GM19023 (cell line): ENCODE measurements at regions not wholly inside any gene's neighbourhood (a gene's known extent, or its start where the extent isn't known, plus 50 kb on each side); places are given as distances from the start of the nearest gene placed in this dataset.

Experiments
- ATAC-seq: cut with Tn5 transposase; IDR thresholded peaks from one replicate; pipeline ENCODE4 v1.9.1; 2021; ENCODE audit warnings: mild to moderate bottlenecking, moderate library complexity; ENCODE audit not compliant: unreplicated experiment

DNA sequence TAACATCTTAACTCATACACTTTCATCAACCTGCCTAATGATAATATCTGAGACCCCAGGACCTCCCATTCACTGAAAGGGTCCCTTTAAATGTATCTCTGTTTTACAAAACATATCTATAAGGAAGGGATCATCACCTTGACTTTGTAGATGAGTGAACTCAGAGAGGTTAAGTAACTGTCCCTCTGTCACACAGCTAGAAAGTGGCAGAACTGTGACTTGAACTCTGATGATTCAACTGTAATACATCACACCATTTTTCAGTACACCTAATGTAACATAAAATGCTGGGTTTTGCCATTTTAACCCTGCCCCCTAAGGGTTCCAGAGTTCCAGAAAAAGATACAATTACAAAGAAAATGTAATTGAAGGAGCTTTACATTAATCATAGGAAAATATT lies 234.6 kb downstream of the ZEB2 start:
- ATAC-seq: no peak

GRCh38 chr2:144281476-144281875 lies 238.4 kb downstream of the ZEB2 start:
- ATAC-seq: no peak

GRCh38 chr2:144280009-144280408 lies 239.9 kb downstream of the ZEB2 start:
- ATAC-seq: no peak

- no peak for ATAC-seq
Measured at GRCh38 chr2:144279165-144279564, 240.8 kb downstream of the ZEB2 start.

DNA sequence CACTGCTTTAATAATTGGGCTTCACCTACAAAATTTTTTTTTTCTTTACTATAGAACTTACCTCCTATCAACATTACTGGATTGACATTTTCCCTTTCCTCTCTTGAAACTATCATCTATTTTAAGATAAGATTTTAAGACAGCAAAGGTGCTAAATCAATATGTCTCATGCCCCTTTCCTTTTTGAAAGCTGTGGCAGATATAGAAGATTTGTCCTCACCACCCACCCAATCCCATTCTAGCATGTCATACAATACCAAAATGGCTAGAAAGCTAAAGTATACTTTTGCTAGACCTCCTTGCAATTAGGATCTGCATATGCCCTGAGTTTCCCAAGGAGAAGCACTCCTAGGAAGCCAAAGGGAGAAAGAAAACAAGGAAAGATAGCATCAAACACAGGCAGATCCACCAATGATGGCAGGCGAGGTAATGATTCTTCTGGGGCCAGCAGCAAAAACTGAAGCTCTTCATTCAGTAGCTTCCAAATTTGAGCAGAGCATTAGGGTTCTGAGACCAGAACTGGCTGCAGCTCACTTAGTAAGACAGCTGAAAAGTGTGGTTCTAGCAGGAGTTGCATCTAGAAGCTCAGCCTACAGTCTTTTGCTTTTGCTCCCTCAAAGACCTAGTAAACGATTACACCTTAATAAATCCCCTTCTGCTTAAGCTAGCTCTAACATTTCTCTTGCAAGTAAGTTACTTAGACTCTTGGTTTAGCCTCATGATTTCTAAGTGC lies 242.1 kb downstream of the ZEB2 start:
- ATAC-seq: no peak

DNA sequence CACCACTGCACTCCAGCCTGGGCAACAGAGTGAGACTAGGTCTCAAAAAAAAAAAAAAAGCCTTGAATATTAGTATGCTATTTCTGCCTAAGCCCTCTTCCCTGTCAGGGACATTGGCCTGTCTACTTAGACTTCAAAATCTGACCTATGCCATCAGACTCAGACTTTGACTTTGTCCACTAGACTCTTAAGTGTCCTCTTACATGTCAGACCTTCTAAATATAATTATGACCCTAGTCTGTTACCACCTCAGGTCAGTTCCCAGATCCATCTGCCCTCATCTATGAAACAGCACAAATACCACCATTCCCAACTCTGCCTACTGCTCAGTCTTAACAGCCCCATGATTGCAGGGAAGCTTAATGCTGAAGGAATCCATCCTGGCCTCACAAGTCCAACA lies 244.6 kb downstream of the ZEB2 start:
- no peak for ATAC-seq

GRCh38 chr2:144274131-144274530 lies 245.8 kb downstream of the ZEB2 start:
- no peak for ATAC-seq

GRCh38 chr2:144270951-144271350 lies 249.0 kb downstream of the ZEB2 start:
- ATAC-seq: no peak

DNA sequence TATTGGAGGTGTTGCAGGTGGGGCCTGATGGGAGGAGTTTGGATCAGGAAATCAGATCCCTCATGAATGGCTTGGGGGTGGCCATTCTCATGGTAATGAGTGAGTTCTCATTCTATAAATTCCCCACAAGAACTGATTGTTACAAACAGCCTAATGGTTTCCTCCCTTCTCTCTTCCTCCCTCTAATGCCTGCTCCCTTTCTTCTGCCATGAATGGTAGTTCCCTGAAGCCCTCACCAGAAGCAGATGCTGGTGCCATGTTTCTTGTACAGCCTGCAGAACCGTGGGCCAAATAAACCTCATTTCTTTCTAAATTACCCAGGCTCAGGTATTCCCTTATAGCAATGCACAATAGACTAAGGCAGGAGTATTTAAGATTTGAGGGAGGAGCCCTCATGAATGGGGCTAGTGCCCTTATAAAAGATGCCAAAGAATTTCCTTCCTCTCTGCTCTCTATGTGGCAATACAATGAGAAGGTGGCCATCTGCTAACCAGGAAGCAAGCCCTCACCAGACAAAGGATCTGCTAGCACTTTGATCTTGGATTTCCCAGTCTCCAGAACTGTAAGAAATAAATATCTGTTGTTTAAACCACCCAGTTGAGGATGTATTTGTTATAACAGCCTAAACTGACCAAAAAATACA lies 251.8 kb downstream of the ZEB2 start:
- ATAC-seq: no peak

- ATAC-seq: peak; percentile 88
Measured at GRCh38 chr2:144267239-144267638, 252.7 kb downstream of the ZEB2 start.

DNA sequence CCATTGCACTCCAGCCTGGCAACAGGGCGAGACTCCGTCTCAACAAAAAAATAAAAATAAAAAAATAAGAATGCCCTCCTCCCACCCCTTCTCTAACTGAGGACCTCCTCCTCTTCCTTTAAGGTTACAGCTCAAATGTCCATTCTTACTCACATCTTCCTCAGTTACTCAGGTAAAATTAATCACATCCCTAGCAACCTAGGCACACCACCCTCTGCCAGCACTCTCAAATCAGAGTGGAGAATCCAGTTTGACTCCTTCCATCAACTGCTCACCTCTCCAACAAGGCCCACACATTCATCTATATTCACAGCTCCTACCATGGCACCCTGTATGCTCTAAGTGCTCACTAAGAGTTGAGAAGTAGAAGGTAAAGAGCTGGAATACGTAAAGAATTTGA lies 254.3 kb downstream of the ZEB2 start:
- no peak for ATAC-seq

DNA sequence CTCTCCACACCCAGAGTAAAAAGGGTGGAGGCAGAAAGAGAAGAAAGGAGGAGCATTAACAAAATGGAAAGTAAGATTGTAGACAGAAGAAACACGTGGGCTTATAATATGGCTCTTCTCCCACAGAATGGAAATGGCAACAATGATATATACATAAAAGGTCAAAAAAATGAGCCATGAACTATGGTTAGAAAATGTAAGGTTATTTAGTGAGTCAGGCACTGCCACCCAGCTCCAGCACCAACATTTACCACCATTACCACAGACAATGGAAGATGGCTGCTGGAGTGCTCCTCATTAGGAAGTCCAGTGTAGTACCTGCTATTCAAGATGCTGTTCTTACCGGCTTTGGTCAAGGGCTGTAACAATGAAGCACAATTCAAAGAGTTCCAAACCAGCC lies 258.0 kb downstream of the ZEB2 start:
- ATAC-seq: no peak

GRCh38 chr2:144261336-144261735 lies 258.6 kb downstream of the ZEB2 start:
- ATAC-seq: no peak

DNA sequence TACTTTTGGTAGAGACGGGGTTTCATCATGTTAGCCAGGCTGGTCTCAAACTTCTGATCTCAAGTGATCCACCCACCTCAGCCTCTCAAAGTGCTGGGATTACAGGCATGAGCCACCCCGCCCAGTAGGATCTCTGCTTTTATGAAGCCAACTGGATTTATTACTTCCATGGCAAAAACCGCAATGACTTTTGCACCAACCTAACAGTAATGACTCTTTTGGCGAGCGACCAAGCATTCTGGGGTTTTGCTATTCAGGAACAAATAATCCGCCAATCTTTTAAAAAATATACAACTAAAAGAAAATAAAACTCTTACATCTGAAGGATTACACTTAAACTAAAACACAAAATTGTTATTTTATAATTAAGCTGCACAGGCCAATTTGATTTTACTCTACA lies 260.6 kb downstream of the ZEB2 start:
- ATAC-seq: no peak

- no peak for ATAC-seq
Measured at GRCh38 chr2:144258154-144258553, 261.8 kb downstream of the ZEB2 start.

GRCh38 chr2:144256996-144257707 lies 262.8 kb downstream of the ZEB2 start:
- no peak for ATAC-seq

DNA sequence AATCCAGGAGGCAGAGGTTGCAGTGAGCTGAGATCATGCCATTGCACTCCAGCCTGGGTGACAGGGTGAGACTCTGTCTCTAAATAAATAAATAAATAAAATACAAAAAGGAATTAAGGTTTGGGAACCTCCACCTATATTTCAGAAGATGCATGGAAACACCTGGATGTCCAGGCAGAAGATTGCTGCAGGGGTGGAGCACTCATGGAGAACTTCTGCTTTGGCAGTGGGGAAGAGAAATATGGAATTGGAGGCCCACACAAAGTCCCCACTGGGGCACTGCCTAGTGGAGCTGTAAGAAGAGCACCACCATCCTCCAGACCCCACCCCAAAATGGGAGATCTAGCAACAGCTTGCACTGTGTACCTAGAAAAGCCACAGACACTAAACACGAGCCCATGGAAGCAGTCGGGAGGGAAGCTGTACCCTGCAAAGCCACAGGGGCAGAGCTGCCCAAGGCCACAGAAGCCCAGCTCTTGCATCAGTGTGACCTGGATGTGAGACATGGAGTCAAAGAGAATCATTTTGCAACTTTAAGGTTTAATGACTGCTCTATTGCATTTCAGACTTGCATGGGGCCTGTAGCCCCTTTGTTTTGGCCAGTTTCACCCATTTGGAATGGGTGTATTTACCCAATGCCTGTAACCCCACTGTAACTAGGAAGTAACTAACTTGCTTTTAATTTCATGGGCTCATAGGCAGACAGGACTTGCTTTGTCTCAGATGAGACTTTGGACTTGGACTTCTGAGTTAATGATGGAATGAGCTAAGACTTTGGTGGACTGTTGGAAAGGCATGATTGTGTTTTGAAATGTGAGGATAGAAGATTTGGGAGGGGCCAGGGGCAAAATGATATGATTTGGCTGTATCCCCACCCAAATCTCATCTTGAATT lies 265.3 kb downstream of the ZEB2 start:
- ATAC-seq: no peak

GRCh38 chr2:144253743-144254142 lies 266.2 kb downstream of the ZEB2 start:
- no peak for ATAC-seq

DNA sequence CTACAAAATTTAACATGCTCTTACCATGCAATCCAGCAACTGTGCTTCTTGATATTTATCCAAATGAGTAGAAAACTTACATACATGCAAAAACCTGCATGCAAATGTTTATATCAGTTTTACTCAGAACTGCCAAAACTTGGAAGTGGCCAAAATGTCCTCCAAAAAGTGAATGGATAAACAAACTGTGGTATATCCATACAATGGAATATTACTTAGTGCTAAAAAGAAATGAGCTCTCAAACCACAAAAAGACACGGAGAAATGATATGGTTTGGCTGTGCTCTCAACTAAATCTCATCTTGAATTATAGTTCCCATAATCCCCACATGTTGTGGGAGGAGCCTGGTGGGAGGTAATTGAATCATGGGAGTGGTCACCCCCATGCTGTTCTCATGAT lies 267.2 kb downstream of the ZEB2 start:
- no peak for ATAC-seq

- ATAC-seq: no peak
Measured at GRCh38 chr2:144249035-144249637, 270.8 kb downstream of the ZEB2 start.
